SU-DHL-6 (cell line): ENCODE measurements at regions not wholly inside any gene's neighbourhood (a gene's known extent, or its start where the extent isn't known, plus 50 kb on each side); places are given as distances from the start of the nearest gene placed in this dataset.

Experiments
- H2AFZ ChIP-seq: fragments of 200-600 bp; sonication (generic); 2 replicates; pipeline ENCODE4 v1.6.1; 2014; ENCODE audit warnings: low read depth, mild to moderate bottlenecking, moderate library complexity, mixed read lengths, antibody characterized with exemption, low read length; ENCODE audit not compliant: severe bottlenecking
- H3F3A ChIP-seq: fragments of 200-600 bp; shearing (Covaris generic); 2 replicates; pipeline ENCODE4 v1.6.0; 2016; ENCODE audit warnings: antibody characterized with exemption, mild to moderate bottlenecking; ENCODE audit not compliant: insufficient read depth
- H3K27ac ChIP-seq: fragments of 200-600 bp; sonication (generic); 2 replicates; pipeline ENCODE4 v1.5.1; 2016; ENCODE audit warnings: low read depth, mild to moderate bottlenecking, low read length, moderate library complexity, mixed read lengths
- H3K27me3 ChIP-seq: fragments of 200-600 bp; sonication (generic), shearing (Covaris generic); 2 replicates; pipeline ENCODE4 v1.6.0; 2014; ENCODE audit warnings: mild to moderate bottlenecking, low read length
- H3K36me3 ChIP-seq: fragments of 200-600 bp; sonication (generic); 2 replicates; pipeline ENCODE4 v1.6.1; 2014; ENCODE audit warnings: mild to moderate bottlenecking, low read length, mixed read lengths
- H3K4me2 ChIP-seq: fragments of 300-600, 200-600 bp; shearing (Covaris generic), sonication (generic); 2 replicates; pipeline ENCODE4 v1.6.0; 2014; ENCODE audit warnings: low read length, low read depth, mild to moderate bottlenecking; ENCODE audit not compliant: poor library complexity, severe bottlenecking
- H3K4me3 ChIP-seq: fragments of 200-600 bp; sonication (generic); 2 replicates; pipeline ENCODE4 v1.5.1; 2014; ENCODE audit warnings: antibody characterized with exemption, low read length, mild to moderate bottlenecking, mixed read lengths; ENCODE audit not compliant: insufficient read depth, poor library complexity, severe bottlenecking
- H3K79me2 ChIP-seq: fragments of 200-600 bp; sonication (generic); 2 replicates; pipeline ENCODE4 v1.6.1; 2014; ENCODE audit warnings: mild to moderate bottlenecking, low read length, moderate library complexity; ENCODE audit not compliant: insufficient read depth
- H3K9ac ChIP-seq: fragments of 200-600 bp; sonication (generic); 2 replicates; pipeline ENCODE4 v1.7.0; 2014; ENCODE audit warnings: mild to moderate bottlenecking, low read length
- H3K9me2 ChIP-seq: fragments of 200-600 bp; sonication (generic); replicated peaks from 2 replicates; pipeline ENCODE4 v1.6.1; 2014; ENCODE audit warnings: low read length; ENCODE audit not compliant: insufficient read depth
- H3K9me3 ChIP-seq: fragments of 200-600 bp; sonication (generic); 2 replicates; pipeline ENCODE4 v1.6.1; 2014; ENCODE audit warnings: low read length, mixed read lengths; ENCODE audit not compliant: insufficient read depth
- H4K20me1 ChIP-seq: fragments of 200-600 bp; sonication (generic); 2 replicates; pipeline ENCODE4 v1.6.1; 2014; ENCODE audit warnings: low read depth, mild to moderate bottlenecking, antibody characterized with exemption, low read length, moderate library complexity, mixed read lengths
- EZH2phosphoT487 ChIP-seq: fragments of 200-600 bp; sonication (generic), shearing (Covaris generic); conservative IDR thresholded peaks from 2 replicates; pipeline ENCODE4 v1.6.1; 2018; ENCODE audit warnings: mild to moderate bottlenecking, antibody characterized with exemption, low read length, moderate library complexity, mixed read lengths
- TF ChIP-seq, protein P1 (sequence below): fragments of 200-600 bp; sonication (generic); IDR thresholded peaks from one replicate; pipeline ENCODE4 v1.5.1; 2017; ENCODE audit warnings: antibody characterized with exemption, mild to moderate bottlenecking, low read length, moderate library complexity; ENCODE audit not compliant: insufficient read depth, poor library complexity, severe bottlenecking

DNA sequence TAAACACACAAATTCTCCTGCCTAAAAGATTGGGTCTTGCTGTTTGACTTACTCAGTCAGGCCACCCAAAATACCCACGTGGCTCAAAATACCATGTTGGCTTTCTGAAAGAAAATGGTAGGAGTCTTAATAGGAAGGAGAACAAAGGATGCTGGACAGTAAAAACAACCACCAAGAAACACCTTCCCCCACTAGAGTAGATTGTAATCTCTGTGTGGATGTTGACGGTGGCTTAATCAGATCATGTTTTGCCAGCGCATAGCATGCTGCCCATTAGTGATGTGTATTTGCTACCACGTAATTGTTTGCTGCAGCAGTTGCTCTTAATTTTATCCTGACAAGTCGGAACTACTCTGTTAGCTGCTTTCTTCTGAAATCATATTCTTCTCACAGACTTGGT lies 1229.3 kb upstream of the SLC10A2 start:
- no peaks in the 10 kb centered on the region for H3K36me3 ChIP-seq
- no peaks in the 10 kb centered on the region for H3K27me3 ChIP-seq
- H3K27ac ChIP-seq, result no peak overlapping the region
- no peaks in the 10 kb centered on the region for H3F3A ChIP-seq
- H2AFZ ChIP-seq, result no peak overlapping the region
- H3K4me2 ChIP-seq, result no peak overlapping the region
- no peaks in the 10 kb centered on the region for H3K9me2 ChIP-seq
- H3K79me2 ChIP-seq, result no peaks in the 10 kb centered on the region
- H4K20me1 ChIP-seq, result no peaks in the 10 kb centered on the region
- no peak overlapping the region for H3K4me3 ChIP-seq
- H3K9me3 ChIP-seq, result no peaks in the 10 kb centered on the region
- no peak for TF ChIP-seq EZH2phosphoT487
- TF ChIP-seq, protein P1, sequence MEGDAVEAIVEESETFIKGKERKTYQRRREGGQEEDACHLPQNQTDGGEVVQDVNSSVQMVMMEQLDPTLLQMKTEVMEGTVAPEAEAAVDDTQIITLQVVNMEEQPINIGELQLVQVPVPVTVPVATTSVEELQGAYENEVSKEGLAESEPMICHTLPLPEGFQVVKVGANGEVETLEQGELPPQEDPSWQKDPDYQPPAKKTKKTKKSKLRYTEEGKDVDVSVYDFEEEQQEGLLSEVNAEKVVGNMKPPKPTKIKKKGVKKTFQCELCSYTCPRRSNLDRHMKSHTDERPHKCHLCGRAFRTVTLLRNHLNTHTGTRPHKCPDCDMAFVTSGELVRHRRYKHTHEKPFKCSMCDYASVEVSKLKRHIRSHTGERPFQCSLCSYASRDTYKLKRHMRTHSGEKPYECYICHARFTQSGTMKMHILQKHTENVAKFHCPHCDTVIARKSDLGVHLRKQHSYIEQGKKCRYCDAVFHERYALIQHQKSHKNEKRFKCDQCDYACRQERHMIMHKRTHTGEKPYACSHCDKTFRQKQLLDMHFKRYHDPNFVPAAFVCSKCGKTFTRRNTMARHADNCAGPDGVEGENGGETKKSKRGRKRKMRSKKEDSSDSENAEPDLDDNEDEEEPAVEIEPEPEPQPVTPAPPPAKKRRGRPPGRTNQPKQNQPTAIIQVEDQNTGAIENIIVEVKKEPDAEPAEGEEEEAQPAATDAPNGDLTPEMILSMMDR, result no peak
- H3K9ac ChIP-seq, result no peak overlapping the region

- Histone ChIP-seq H2AFZ (no peak overlapping the region), H3K27ac (no peak overlapping the region), H3K27me3 (no peaks in the 10 kb centered on the region), H3K36me3 (no peaks in the 10 kb centered on the region), H3K9me3 (no peaks in the 10 kb centered on the region), H4K20me1 (no peaks in the 10 kb centered on the region), H3K79me2 (no peaks in the 10 kb centered on the region), H3K9me2 (no peaks in the 10 kb centered on the region), H3F3A (no peaks in the 10 kb centered on the region), H3K4me2 (no peak overlapping the region), H3K4me3 (no peak overlapping the region), H3K9ac (no peak overlapping the region)
- no peak for TF ChIP-seq EZH2phosphoT487
- TF ChIP-seq, protein P1, result no peak
Measured at GRCh38 chr13:104289400-104289799, 1223.2 kb upstream of the SLC10A2 start.

GRCh38 chr13:104288496-104288895 lies 1222.3 kb upstream of the SLC10A2 start:
- Histone ChIP-seq H3K4me2 (no peak overlapping the region), H2AFZ (no peak overlapping the region), H3K4me3 (no peak overlapping the region), H3K9me2 (no peaks in the 10 kb centered on the region), H3K79me2 (no peaks in the 10 kb centered on the region), H3K27ac (no peak overlapping the region), H3K27me3 (no peaks in the 10 kb centered on the region), H3K36me3 (no peaks in the 10 kb centered on the region), H4K20me1 (no peaks in the 10 kb centered on the region), H3F3A (no peaks in the 10 kb centered on the region), H3K9me3 (no peaks in the 10 kb centered on the region), H3K9ac (no peak overlapping the region)
- TF ChIP-seq, protein P1, result no peak
- TF ChIP-seq EZH2phosphoT487, result no peak
